ENCODE measurements at regions not wholly inside any gene's neighbourhood (a gene's known extent, or its start where the extent isn't known, plus 50 kb on each side); places are given as distances from the start of the nearest gene placed in this dataset.

DNA sequence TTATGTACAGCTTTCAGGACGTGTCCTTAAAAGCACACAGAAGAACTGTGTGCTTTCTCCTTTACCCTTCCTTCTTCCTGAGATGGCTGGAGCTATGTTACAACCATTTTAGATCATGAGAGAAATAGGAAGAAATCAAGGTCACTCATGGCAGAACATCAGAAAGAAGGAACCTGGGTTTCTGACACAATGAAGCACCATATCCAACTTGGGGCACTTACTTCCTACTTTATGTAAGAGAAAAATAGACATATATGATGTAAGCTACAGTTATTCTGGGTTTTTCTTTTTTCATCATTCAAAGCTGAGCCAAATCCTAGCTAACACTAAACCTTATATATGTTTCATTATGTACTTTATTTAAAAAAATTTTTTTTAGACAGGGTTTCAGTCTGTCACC lies 79.5 kb downstream of the FAM161A start:
- Histone ChIP-seq H3K9me3 (ENCODE audit: control insufficient read depth, low read length) (no peaks in the 10 kb centered on the region), H3K4me3 (ENCODE audit: low read length) (no peak overlapping the region), H3K9ac (ENCODE audit: extremely low read depth, low read length, poor library complexity, severe bottlenecking) (no peak overlapping the region), H3K4me1 (ENCODE audit: control insufficient read depth, insufficient read depth, low read length) (no peaks in the 10 kb centered on the region), H3K36me3 (ENCODE audit: control insufficient read depth, insufficient read depth, low read length) (no peaks in the 10 kb centered on the region), H3K27me3 (ENCODE audit: control insufficient read depth, insufficient read depth, low read length, poor library complexity, severe bottlenecking) (peaks cover 9% of the 10 kb centered on the region), H3K27ac (ENCODE audit: low read depth, low read length) (no peak overlapping the region)
- H3K27ac Mint-ChIP-seq: no peak overlapping the region
- TF ChIP-seq, protein P1, sequence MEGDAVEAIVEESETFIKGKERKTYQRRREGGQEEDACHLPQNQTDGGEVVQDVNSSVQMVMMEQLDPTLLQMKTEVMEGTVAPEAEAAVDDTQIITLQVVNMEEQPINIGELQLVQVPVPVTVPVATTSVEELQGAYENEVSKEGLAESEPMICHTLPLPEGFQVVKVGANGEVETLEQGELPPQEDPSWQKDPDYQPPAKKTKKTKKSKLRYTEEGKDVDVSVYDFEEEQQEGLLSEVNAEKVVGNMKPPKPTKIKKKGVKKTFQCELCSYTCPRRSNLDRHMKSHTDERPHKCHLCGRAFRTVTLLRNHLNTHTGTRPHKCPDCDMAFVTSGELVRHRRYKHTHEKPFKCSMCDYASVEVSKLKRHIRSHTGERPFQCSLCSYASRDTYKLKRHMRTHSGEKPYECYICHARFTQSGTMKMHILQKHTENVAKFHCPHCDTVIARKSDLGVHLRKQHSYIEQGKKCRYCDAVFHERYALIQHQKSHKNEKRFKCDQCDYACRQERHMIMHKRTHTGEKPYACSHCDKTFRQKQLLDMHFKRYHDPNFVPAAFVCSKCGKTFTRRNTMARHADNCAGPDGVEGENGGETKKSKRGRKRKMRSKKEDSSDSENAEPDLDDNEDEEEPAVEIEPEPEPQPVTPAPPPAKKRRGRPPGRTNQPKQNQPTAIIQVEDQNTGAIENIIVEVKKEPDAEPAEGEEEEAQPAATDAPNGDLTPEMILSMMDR (conservative IDR thresholded peaks at IDR 0.05): no peak
- no peak overlapping the region for H3K4me3 Mint-ChIP-seq
- WGBS, 2 experiments (ENCODE audit: insufficient coverage in 1 of 2, insufficient read length in 1 of 2): 50 to 68% methylated on average over 1 of the region's 1 CpG
- H3K27me3 Mint-ChIP-seq (ENCODE audit: insufficient read depth): peaks cover 42% of the 10 kb centered on the region
- no peaks in the 10 kb centered on the region for H3K36me3 Mint-ChIP-seq (ENCODE audit: low read depth)
- no peaks in the 10 kb centered on the region for H3K4me1 Mint-ChIP-seq
- DNase-seq: no peak
- peaks cover 11% of the 10 kb centered on the region for H3K9me3 Mint-ChIP-seq

DNA sequence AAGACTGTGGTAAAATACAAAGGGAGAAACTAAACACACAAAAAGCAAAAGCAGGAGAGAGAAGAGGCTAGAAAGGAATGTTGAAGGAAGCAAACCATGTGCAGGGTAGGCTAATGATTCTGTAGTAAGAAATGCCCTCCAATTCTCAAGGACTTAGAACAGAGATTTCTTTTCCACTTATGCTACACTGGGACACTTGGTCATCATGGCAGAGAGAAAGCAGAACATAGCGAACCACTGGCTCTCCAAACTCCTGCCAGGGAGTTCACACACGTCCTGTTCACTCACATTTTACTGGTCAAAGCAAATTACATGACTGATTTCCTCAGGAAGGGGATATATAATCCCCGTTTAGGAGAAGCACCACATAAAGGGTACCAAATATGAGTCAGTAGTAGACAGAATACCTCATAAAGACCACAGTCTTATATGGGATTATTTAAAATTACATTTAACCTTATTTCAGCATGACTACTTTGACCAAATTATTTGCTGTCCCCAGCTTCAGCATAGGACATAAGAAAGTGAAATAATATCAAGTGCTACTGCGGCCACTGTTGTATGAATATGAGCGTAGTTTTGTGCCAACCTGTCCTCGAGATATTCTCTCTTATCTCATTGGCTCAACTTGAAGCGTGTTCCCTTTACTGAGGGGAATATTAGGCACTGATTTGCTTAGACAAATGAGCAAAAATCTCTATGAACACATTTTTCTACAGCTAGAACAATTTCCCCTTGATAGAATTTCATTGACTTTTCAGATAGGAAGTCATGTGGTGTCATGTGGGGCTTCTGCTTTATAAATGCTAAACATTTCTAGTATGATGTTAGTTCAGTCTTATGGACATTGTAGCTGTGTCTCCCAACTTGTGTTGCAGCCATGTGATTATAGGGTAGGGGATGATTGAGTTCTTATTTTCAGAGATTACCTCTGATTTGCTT lies 81.7 kb downstream of the FAM161A start:
- Mint-ChIP-seq H3K4me3 (no peak overlapping the region), H3K27ac (no peak overlapping the region), H3K4me1 (no peaks in the 10 kb centered on the region), H3K36me3 (ENCODE audit: low read depth) (no peaks in the 10 kb centered on the region), H3K27me3 (ENCODE audit: insufficient read depth) (peaks cover 36% of the 10 kb centered on the region), H3K9me3 (no peaks in the 10 kb centered on the region)
- Histone ChIP-seq H3K27me3 (ENCODE audit: control insufficient read depth, insufficient read depth, low read length, poor library complexity, severe bottlenecking) (peaks cover 9% of the 10 kb centered on the region), H3K27ac (ENCODE audit: low read depth, low read length) (no peak overlapping the region), H3K4me3 (ENCODE audit: low read length) (no peak overlapping the region), H3K9ac (ENCODE audit: extremely low read depth, low read length, poor library complexity, severe bottlenecking) (no peak overlapping the region), H3K9me3 (ENCODE audit: control insufficient read depth, low read length) (no peaks in the 10 kb centered on the region), H3K4me1 (ENCODE audit: control insufficient read depth, insufficient read depth, low read length) (no peaks in the 10 kb centered on the region), H3K36me3 (ENCODE audit: control insufficient read depth, insufficient read depth, low read length) (no peaks in the 10 kb centered on the region)
- WGBS, 2 experiments (ENCODE audit: insufficient coverage in 1 of 2, insufficient read length in 1 of 2): 85 to 91% methylated on average over 3 to 7 of the region's 7 CpGs
- no peak for DNase-seq
- TF ChIP-seq, protein P1 (conservative IDR thresholded peaks at IDR 0.05): no peak

DNA sequence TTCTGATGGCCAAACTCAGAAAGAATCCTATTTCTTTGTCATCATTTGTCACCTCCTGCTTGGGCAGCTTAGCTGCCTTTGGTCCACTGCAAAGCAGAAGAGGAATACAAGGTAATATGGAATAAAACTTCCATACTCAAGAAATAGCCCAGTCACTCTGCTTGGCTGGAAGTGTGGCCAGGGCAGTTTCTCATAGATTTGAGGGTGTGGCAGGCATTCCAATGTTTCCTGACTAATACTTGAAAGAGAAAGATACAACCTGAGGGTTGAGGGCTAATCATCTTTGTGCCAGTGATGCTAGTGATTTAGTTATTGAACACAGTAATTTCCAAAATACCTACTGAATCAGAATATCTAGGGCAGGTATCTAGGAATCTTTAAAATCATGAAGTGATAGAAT lies 83.1 kb downstream of the FAM161A start:
- DNase-seq: no peak
- H3K27ac ChIP-seq (ENCODE audit: low read depth, low read length): no peak overlapping the region
- peaks cover 28% of the 10 kb centered on the region for H3K27me3 Mint-ChIP-seq (ENCODE audit: insufficient read depth)

More for the DNA sequence above, 83.1 kb downstream of the FAM161A start:
- Histone ChIP-seq H3K4me1 (ENCODE audit: control insufficient read depth, insufficient read depth, low read length) (no peaks in the 10 kb centered on the region), H3K9ac (ENCODE audit: extremely low read depth, low read length, poor library complexity, severe bottlenecking) (no peak overlapping the region), H3K9me3 (ENCODE audit: control insufficient read depth, low read length) (no peaks in the 10 kb centered on the region), H3K4me3 (ENCODE audit: low read length) (no peak overlapping the region), H3K27me3 (ENCODE audit: control insufficient read depth, insufficient read depth, low read length, poor library complexity, severe bottlenecking) (peaks cover 3% of the 10 kb centered on the region), H3K36me3 (ENCODE audit: control insufficient read depth, insufficient read depth, low read length) (no peaks in the 10 kb centered on the region)
- Mint-ChIP-seq H3K4me1 (no peaks in the 10 kb centered on the region), H3K9me3 (no peaks in the 10 kb centered on the region), H3K4me3 (no peak overlapping the region), H3K27ac (no peak overlapping the region), H3K36me3 (ENCODE audit: low read depth) (no peaks in the 10 kb centered on the region)
- TF ChIP-seq, protein P1 (conservative IDR thresholded peaks at IDR 0.05): no peak
